SK-N-MC (cell line): ENCODE measurements at regions not wholly inside any gene's neighbourhood (a gene's known extent, or its start where the extent isn't known, plus 50 kb on each side); places are given as distances from the start of the nearest gene placed in this dataset.
"Not testable (repeated sequence)": the region's sequence is repeated elsewhere in the genome, so short reads cannot be mapped to it uniquely, and the experiment has no call there.

Experiments used
- DNase-seq: peaks from one replicate; pipeline ENCODE4 v3.0.0-alpha.2; 2011; ENCODE audit warnings: low read depth, low spot score
- H3K27ac ChIP-seq: fragments of 200-600 bp; sonication (generic); 2 replicates; pipeline ENCODE4 v1.5.1; 2016; ENCODE audit warnings: mixed run types
- H3K36me3 ChIP-seq: fragments of 200-600 bp; sonication (generic); 2 replicates; pipeline ENCODE4 v1.6.1; 2017; ENCODE audit warnings: antibody characterized with exemption, low read length, mixed read lengths; ENCODE audit not compliant: insufficient read depth
- H3K4me3 ChIP-seq: fragments of 200-600 bp; sonication (generic); 2 replicates; pipeline ENCODE4 v1.5.1; 2016
- H3K9ac ChIP-seq: fragments of 200-600 bp; sonication (generic); 2 replicates; pipeline ENCODE4 v1.8.0; 2017; ENCODE audit warnings: mixed run types, mixed read lengths; ENCODE audit not compliant: insufficient read length
- H3K9me3 ChIP-seq: fragments of 200-600 bp; sonication (generic); 2 replicates; pipeline ENCODE4 v1.6.1; 2017; ENCODE audit warnings: low read depth, mild to moderate bottlenecking, antibody characterized with exemption, low read length, moderate library complexity, mixed read lengths
- EZH2 ChIP-seq: fragments of 200-600 bp; sonication (generic); IDR thresholded peaks from one replicate; pipeline ENCODE4 v1.6.1; 2017; ENCODE audit warnings: antibody characterized with exemption
- FOXP2 ChIP-seq: optimal IDR thresholded peaks from 2 replicates; pipeline ENCODE3; 2011; ENCODE audit warnings: mild to moderate bottlenecking, moderate library complexity; ENCODE audit not compliant: insufficient read depth; ENCODE audit errors: extremely low read length, control extremely low read depth
- POLR2AphosphoS5 ChIP-seq: IDR thresholded peaks from 2 replicates; pipeline ENCODE4 v1.6.1; 2012; ENCODE audit warnings: mild to moderate bottlenecking, low read depth, low read length, borderline replicate concordance

DNA sequence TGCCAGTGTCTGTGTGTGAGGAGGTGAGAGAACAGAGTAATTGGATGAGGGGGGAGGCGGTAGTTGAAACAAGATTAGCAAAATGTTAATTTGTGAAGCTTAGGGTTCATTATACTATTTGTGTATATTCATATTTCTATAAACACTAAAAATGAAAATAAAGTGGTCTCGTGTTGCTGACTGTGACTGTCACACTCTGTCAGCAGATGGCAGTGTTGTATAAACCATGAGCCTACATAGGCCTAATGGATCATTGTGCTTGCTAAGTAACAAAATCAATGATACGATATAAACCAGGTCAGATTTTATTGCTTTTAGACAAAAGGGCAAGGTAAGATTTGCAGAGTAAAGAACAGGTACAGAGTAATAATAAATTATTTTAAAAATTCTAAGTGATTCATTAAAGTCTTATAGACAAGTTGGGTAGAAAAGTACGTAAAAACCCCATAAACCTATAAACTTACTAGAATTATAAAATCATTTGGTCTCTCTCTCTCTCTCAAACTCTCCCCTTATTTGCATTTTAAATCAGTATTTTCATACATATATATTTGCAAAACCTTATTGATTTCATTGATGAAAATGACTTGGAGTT, 182.7 kb downstream of the RPIA start:
- peak; percentile 32 for DNase-seq
- Histone ChIP-seq H3K9ac (no peak overlapping the region), H3K27ac (no peak overlapping the region), H3K36me3 (no peaks in the 10 kb centered on the region), H3K4me3 (no peak overlapping the region), H3K9me3 (no peaks in the 10 kb centered on the region)
- TF ChIP-seq FOXP2, result no peak

DNA sequence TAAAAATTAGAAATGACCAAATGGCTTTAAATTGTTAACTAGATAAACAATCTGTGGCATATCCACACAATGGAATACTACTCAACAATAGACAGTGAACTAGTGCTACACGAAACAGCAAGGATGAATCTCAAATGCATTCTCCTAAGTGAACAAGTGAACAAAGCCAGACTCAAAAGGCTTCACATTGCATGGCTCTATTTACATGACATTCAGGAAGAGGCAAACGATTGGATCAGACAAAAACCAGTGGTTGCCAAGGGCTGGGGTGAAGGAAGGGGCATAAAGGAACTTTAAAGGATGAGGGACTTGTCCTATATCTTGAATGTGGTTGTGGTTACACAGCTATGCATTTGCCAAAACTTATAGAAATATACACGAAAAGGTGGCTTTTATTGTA, 184.3 kb downstream of the RPIA start:
- no peaks in the 10 kb centered on the region for H3K9me3 ChIP-seq
- H3K9ac ChIP-seq, result no peak overlapping the region
- no peak overlapping the region for H3K27ac ChIP-seq
- no peaks in the 10 kb centered on the region for H3K36me3 ChIP-seq
- no peak for TF ChIP-seq POLR2AphosphoS5
- TF ChIP-seq EZH2, result no peak
- TF ChIP-seq FOXP2, result no peak
- H3K4me3 ChIP-seq, result no peak overlapping the region
- DNase-seq, result no peak

DNA sequence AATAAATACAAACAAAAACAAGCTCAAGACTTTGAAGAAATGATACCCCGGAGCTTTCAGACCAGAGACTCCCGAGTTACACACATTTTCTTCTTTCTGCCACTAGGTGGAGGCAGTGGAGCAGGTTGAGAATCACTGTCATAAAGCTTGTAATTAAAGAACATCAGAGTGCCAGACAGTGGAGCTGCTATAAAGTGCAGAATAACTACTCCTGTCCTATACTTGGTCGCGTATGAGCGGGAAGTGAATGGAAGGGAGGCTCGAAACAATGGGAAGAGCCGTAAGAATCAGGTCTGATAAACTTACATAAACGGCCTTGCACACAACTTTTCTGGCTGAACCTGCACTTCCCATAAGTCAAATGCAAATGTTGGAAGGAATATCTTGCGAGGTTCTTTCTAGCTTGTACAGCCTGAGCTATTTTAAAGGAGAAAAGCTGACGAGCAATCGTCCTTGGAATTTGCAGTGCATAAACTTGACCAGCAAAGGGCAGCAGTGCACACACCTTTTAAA, 189.0 kb downstream of the RPIA start:
- no peak overlapping the region for H3K4me3 ChIP-seq
- TF ChIP-seq POLR2AphosphoS5, result no peak
- peak; percentile 12 for DNase-seq

DNA sequence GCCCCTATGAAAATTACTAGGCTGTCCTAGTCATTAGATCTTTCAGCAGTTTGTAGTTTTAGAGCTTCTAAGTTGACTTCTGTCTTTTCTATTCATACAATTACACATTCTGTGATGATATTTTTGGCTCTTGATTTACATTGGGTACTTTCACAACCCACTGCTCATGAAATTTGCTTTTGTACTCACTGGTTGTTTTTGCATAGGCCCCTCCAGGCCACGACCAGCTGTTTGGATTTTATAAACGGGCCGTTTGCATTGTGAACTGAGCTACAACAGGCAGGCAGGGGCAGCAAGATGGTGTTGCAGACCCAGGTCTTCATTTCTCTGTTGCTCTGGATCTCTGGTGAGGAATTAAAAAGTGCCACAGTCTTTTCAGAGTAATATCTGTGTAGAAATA, 193.8 kb downstream of the RPIA start:
- no peak overlapping the region for H3K9ac ChIP-seq
- TF ChIP-seq POLR2AphosphoS5 (no peak), FOXP2 (no peak), EZH2 (no peak)
- DNase-seq, result no peak
- no peak overlapping the region for H3K27ac ChIP-seq
- H3K9me3 ChIP-seq, result no peaks in the 10 kb centered on the region
- no peaks in the 10 kb centered on the region for H3K36me3 ChIP-seq
- no peak overlapping the region for H3K4me3 ChIP-seq

More for the DNA sequence above, 189.0 kb downstream of the RPIA start:
- no peak overlapping the region for H3K27ac ChIP-seq
- no peaks in the 10 kb centered on the region for H3K36me3 ChIP-seq
- H3K9me3 ChIP-seq, result no peaks in the 10 kb centered on the region
- H3K9ac ChIP-seq, result no peak overlapping the region

DNA sequence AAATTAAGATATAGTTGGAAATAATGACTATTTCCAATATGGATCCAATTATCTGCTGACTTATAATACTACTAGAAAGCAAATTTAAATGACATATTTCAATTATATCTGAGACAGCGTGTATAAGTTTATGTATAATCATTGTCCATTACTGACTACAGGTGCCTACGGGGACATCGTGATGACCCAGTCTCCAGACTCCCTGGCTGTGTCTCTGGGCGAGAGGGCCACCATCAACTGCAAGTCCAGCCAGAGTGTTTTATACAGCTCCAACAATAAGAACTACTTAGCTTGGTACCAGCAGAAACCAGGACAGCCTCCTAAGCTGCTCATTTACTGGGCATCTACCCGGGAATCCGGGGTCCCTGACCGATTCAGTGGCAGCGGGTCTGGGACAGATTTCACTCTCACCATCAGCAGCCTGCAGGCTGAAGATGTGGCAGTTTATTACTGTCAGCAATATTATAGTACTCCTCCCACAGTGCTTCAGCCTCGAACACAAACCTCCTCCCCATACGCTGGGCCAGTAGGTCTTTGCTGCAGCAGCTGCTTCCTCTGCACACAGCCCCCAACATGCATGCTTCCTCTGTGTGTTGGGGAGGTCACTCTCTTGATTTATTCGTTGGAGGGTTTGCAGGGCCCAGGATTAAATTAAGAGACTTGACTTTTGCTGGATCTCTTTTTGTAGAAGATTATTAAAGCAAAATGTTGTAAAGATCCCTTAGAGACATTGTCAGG, 194.4 kb downstream of the RPIA start:
- TF ChIP-seq FOXP2 (no peak), POLR2AphosphoS5 (no peak), EZH2 (no peak)
- H3K36me3 ChIP-seq, result no peaks in the 10 kb centered on the region
- no peak for DNase-seq
- no peaks in the 10 kb centered on the region for H3K9me3 ChIP-seq
- H3K4me3 ChIP-seq, result no peak overlapping the region
- H3K27ac ChIP-seq, result no peak overlapping the region
- H3K9ac ChIP-seq, result no peak overlapping the region

DNA sequence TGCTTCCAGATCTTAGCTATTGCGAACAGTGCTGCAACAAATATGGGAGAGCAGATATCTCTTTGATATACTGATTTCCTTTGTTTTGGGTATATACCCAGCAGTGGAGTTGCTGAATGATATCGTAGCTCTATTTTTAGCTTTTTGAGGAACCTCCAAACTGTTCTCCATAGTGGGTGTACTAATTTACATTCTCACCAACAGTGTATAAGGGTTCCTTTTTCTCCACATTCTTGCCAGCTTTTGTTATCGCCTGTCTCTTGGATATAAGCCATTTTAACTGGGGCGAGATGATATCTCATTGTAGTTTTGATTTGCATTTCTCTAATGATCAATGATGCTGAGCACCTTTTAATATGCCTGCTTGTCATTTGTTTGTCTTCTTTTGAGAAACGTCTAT, 196.0 kb downstream of the RPIA start:
- H3K9ac ChIP-seq, H3K4me3 ChIP-seq, DNase-seq, H3K27ac ChIP-seq, H3K36me3 ChIP-seq, H3K9me3 ChIP-seq: not testable (repeated sequence)

DNA sequence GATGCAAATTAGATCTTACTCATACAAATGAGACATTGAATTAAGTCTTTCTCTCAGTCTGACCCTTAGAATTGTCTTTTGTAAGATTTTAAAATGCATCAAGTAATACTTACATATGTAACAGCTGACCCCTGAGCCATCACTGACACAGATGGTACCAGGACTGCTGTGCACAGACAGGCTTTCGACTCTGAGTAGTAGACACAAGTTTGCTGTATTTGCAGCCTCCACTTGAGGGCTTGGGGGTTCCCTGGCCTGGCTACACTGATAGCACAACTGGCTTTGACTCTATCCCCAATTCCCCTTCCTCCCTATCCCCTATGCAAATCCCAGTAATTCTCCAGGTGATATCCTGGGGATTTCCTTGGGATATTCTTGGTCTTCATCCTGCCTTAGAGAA, 200.7 kb downstream of the RPIA start:
- Histone ChIP-seq H3K36me3 (no peaks in the 10 kb centered on the region), H3K9me3 (no peaks in the 10 kb centered on the region), H3K4me3 (no peak overlapping the region), H3K9ac (no peak overlapping the region), H3K27ac (no peak overlapping the region)
- no peak for DNase-seq
- TF ChIP-seq POLR2AphosphoS5 (no peak), FOXP2 (no peak), EZH2 (no peak)

DNA sequence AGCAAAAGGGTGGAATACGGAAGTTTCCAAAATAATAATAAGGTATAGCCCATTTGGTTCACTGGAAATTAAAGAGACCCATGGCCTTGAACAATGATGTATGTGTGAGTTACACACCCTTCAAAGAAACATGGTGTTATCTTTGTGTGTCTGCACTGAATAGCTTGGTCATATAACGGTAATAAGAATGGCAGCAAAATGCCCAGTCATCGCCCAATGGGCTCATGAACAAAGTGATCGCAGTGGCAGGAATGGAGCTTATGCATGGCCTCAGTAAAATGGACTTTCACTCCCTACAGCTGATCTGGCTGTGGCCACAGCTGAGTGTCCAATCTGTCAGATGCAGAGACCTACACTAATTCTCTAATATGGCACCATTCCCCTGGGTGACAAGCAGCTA, 201.3 kb downstream of the RPIA start:
- H3K27ac ChIP-seq, result no peak overlapping the region
- no peak overlapping the region for H3K9ac ChIP-seq
- H3K4me3 ChIP-seq, result no peak overlapping the region
- no peak for DNase-seq
- TF ChIP-seq POLR2AphosphoS5, result no peak
- TF ChIP-seq EZH2, result no peak
- no peak for TF ChIP-seq FOXP2
- H3K36me3 ChIP-seq, result no peaks in the 10 kb centered on the region
- no peaks in the 10 kb centered on the region for H3K9me3 ChIP-seq

DNA sequence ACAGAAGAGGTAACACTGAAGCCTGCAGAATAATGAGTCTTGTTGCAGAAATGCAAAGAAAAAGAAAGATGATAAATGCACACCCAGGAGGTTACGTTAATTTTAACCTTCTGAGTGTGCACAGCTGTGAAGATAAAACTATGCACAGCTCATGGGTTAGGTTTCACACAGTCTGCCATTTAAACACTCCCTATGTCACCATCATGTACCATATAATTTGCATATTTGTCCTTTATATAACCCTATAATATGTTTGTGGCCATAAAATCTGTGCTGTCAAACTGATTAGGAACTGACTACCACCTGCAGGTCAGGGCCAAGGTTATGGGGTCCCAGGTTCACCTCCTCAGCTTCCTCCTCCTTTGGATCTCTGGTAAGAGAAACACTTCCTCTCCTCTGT, 205.5 kb downstream of the RPIA start:
- no peak for DNase-seq
- H3K9ac ChIP-seq, result no peak overlapping the region
- H3K36me3 ChIP-seq, result no peaks in the 10 kb centered on the region
- TF ChIP-seq FOXP2, result no peak
- no peak for TF ChIP-seq POLR2AphosphoS5
- no peak for TF ChIP-seq EZH2
- no peak overlapping the region for H3K27ac ChIP-seq
- no peaks in the 10 kb centered on the region for H3K9me3 ChIP-seq
- H3K4me3 ChIP-seq, result no peak overlapping the region

DNA sequence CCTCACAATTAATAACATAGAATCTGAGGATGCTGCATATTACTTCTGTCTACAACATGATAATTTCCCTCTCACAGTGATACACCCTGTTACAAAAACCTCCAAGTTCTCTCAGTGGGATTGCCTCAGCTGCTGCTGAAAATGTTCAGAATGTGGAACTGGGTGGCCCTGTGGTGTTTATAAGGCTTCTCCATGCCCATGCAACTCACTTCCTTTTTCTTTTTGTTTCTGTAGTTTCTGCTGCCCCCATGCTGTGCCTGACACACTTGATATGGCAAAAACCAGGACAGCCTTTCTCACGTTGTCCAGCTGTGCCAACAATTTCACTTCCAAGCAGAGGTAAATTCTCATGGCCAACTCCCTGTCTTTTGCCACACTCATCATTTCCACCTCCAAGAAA, 206.2 kb downstream of the RPIA start:
- TF ChIP-seq FOXP2 (no peak), EZH2 (no peak), POLR2AphosphoS5 (no peak)
- no peaks in the 10 kb centered on the region for H3K9me3 ChIP-seq
- H3K27ac ChIP-seq, result no peak overlapping the region
- H3K9ac ChIP-seq, result no peak overlapping the region
- H3K36me3 ChIP-seq, result no peaks in the 10 kb centered on the region
- H3K4me3 ChIP-seq, result no peak overlapping the region
- DNase-seq, result no peak
